ENCODE measurements at regions not wholly inside any gene's neighbourhood (a gene's known extent, or its start where the extent isn't known, plus 50 kb on each side); places are given as distances from the start of the nearest gene placed in this dataset.

GRCh38 chr6:122118945-122119506 lies 280.4 kb upstream of the HSF2 start:
- Histone ChIP-seq H3K4me1 (ENCODE audit: insufficient read depth, low read length, poor library complexity, severe bottlenecking) (no peaks in the 10 kb centered on the region), H3K4me2 (ENCODE audit: low read depth, low read length, poor library complexity, severe bottlenecking) (no peak overlapping the region), H3K79me2 (ENCODE audit: insufficient read depth, low read length) (no peaks in the 10 kb centered on the region), H3K27me3 (ENCODE audit: insufficient read depth, low read length, poor library complexity, severe bottlenecking) (no peaks in the 10 kb centered on the region), H3K4me3 (ENCODE audit: low read length, poor library complexity, severe bottlenecking) (no peak overlapping the region), H3F3A (ENCODE audit: low read depth) (no peaks in the 10 kb centered on the region), H3K36me3 (ENCODE audit: insufficient read depth, low read length) (no peaks in the 10 kb centered on the region), H3K9me3 (ENCODE audit: insufficient read depth, low read depth, low read length) (no peaks in the 10 kb centered on the region), H4K20me1 (ENCODE audit: insufficient read depth, low read length, poor library complexity, severe bottlenecking) (no peaks in the 10 kb centered on the region), H3K9me2 (replicated peaks; ENCODE audit: low read depth, low read length) (no peaks in the 10 kb centered on the region), H3K9ac (ENCODE audit: low read depth, low read length, poor library complexity, severe bottlenecking) (no peak overlapping the region), H2AFZ (ENCODE audit: low read length) (no peak overlapping the region)
- TF ChIP-seq EZH2phosphoT487 (IDR thresholded peaks at IDR 0.05; ENCODE audit: borderline replicate concordance) = no peak
- TF ChIP-seq, protein P1, sequence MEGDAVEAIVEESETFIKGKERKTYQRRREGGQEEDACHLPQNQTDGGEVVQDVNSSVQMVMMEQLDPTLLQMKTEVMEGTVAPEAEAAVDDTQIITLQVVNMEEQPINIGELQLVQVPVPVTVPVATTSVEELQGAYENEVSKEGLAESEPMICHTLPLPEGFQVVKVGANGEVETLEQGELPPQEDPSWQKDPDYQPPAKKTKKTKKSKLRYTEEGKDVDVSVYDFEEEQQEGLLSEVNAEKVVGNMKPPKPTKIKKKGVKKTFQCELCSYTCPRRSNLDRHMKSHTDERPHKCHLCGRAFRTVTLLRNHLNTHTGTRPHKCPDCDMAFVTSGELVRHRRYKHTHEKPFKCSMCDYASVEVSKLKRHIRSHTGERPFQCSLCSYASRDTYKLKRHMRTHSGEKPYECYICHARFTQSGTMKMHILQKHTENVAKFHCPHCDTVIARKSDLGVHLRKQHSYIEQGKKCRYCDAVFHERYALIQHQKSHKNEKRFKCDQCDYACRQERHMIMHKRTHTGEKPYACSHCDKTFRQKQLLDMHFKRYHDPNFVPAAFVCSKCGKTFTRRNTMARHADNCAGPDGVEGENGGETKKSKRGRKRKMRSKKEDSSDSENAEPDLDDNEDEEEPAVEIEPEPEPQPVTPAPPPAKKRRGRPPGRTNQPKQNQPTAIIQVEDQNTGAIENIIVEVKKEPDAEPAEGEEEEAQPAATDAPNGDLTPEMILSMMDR (conservative IDR thresholded peaks at IDR 0.05; ENCODE audit: low read length) = no peak

- Histone ChIP-seq H2AFZ (ENCODE audit: low read length) (no peak overlapping the region), H3K4me3 (ENCODE audit: low read length, poor library complexity, severe bottlenecking) (no peak overlapping the region), H3K27me3 (ENCODE audit: insufficient read depth, low read length, poor library complexity, severe bottlenecking) (no peaks in the 10 kb centered on the region), H3K79me2 (ENCODE audit: insufficient read depth, low read length) (no peaks in the 10 kb centered on the region), H4K20me1 (ENCODE audit: insufficient read depth, low read length, poor library complexity, severe bottlenecking) (no peaks in the 10 kb centered on the region), H3K9ac (ENCODE audit: low read depth, low read length, poor library complexity, severe bottlenecking) (no peak overlapping the region), H3K36me3 (ENCODE audit: insufficient read depth, low read length) (no peaks in the 10 kb centered on the region), H3K9me2 (replicated peaks; ENCODE audit: low read depth, low read length) (no peaks in the 10 kb centered on the region), H3K9me3 (ENCODE audit: insufficient read depth, low read depth, low read length) (no peaks in the 10 kb centered on the region), H3K4me2 (ENCODE audit: low read depth, low read length, poor library complexity, severe bottlenecking) (no peak overlapping the region), H3K4me1 (ENCODE audit: insufficient read depth, low read length, poor library complexity, severe bottlenecking) (no peaks in the 10 kb centered on the region), H3F3A (ENCODE audit: low read depth) (no peaks in the 10 kb centered on the region)
- TF ChIP-seq, protein P1 (conservative IDR thresholded peaks at IDR 0.05; ENCODE audit: low read length) = no peak
Measured at GRCh38 chr6:122122202-122122601, 277.2 kb upstream of the HSF2 start.

- Histone ChIP-seq H3K4me1 (ENCODE audit: insufficient read depth, low read length, poor library complexity, severe bottlenecking) (no peaks in the 10 kb centered on the region), H3K79me2 (ENCODE audit: insufficient read depth, low read length) (no peaks in the 10 kb centered on the region), H2AFZ (ENCODE audit: low read length) (no peak overlapping the region), H3K4me3 (ENCODE audit: low read length, poor library complexity, severe bottlenecking) (no peak overlapping the region), H3K9ac (ENCODE audit: low read depth, low read length, poor library complexity, severe bottlenecking) (no peak overlapping the region), H3K9me2 (replicated peaks; ENCODE audit: low read depth, low read length) (no peaks in the 10 kb centered on the region), H3K9me3 (ENCODE audit: insufficient read depth, low read depth, low read length) (no peaks in the 10 kb centered on the region), H3K27me3 (ENCODE audit: insufficient read depth, low read length, poor library complexity, severe bottlenecking) (no peaks in the 10 kb centered on the region), H3K4me2 (ENCODE audit: low read depth, low read length, poor library complexity, severe bottlenecking) (no peak overlapping the region), H3K36me3 (ENCODE audit: insufficient read depth, low read length) (no peaks in the 10 kb centered on the region), H4K20me1 (ENCODE audit: insufficient read depth, low read length, poor library complexity, severe bottlenecking) (no peaks in the 10 kb centered on the region), H3F3A (ENCODE audit: low read depth) (no peaks in the 10 kb centered on the region)
- TF ChIP-seq, protein P1 (conservative IDR thresholded peaks at IDR 0.05; ENCODE audit: low read length) = no peak
- TF ChIP-seq EZH2phosphoT487 (IDR thresholded peaks at IDR 0.05; ENCODE audit: borderline replicate concordance) = no peak
Measured at GRCh38 chr6:122122686-122123085, 276.8 kb upstream of the HSF2 start.

All from Loucy (cell line).